HepG2 (cell line): ENCODE measurements at regions not wholly inside any gene's neighbourhood (a gene's known extent, or its start where the extent isn't known, plus 50 kb on each side); places are given as distances from the start of the nearest gene placed in this dataset.

ENCODE experiments used
- AFF4 ChIP-seq: sonication (generic); formaldehyde crosslinking; IDR thresholded peaks from 2 replicates; pipeline ENCODE4 v1.4.0; 2020; ENCODE audit warnings: missing genetic modification reagents
- AKAP8 ChIP-seq: sonication (generic); formaldehyde crosslinking; IDR thresholded peaks from 2 replicates; pipeline ENCODE4 v1.5.1; 2020; ENCODE audit warnings: mild to moderate bottlenecking, missing genetic modification reagents
- GMEB2 ChIP-seq: IDR thresholded peaks from 2 replicates; pipeline ENCODE4 v1.6.1; 2016; ENCODE audit warnings: missing biosample characterization, missing genetic modification reagents, low read depth
- ISX ChIP-seq: sonication (generic); formaldehyde crosslinking; conservative IDR thresholded peaks from 2 replicates; pipeline ENCODE4 v1.5.0; 2020; ENCODE audit warnings: missing genetic modification reagents
- NFE2L2 ChIP-seq: fragments of 150-350 bp; IDR thresholded peaks from 2 replicates; pipeline ENCODE4 v1.6.1; 2014; ENCODE audit warnings: low read length
- SMAD1 ChIP-seq: sonication (generic); formaldehyde crosslinking; IDR thresholded peaks from 2 replicates; pipeline ENCODE4 v1.4.0; 2020; ENCODE audit warnings: missing genetic modification reagents, low read depth, mild to moderate bottlenecking, borderline replicate concordance
- ZNF142 ChIP-seq: sonication (generic); formaldehyde crosslinking; IDR thresholded peaks from 2 replicates; pipeline ENCODE4 v1.4.0; 2020; ENCODE audit warnings: missing genetic modification reagents
- ZNF207 ChIP-seq: fragments of 450-650 bp; IDR thresholded peaks from 2 replicates; pipeline ENCODE4 v1.6.1; 2016; ENCODE audit warnings: antibody characterized with exemption, borderline replicate concordance

GRCh38 chr6:19289457-19289856 lies 547.7 kb upstream of the ID4 start (continued):
- TF ChIP-seq ZNF207 (no peak), AKAP8 (no peak), ZNF142 (CRISPR knock-in tag) (no peak), NFE2L2 (no peak), AFF4 (CRISPR knock-in tag) (no peak), GMEB2 (CRISPR knock-in tag) (no peak), ISX (CRISPR knock-in tag) (no peak), SMAD1 (CRISPR knock-in tag) (no peak)
